ENCODE measurements at regions not wholly inside any gene's neighbourhood (a gene's known extent, or its start where the extent isn't known, plus 50 kb on each side); places are given as distances from the start of the nearest gene placed in this dataset.
"Not testable (repeated sequence)": the region's sequence is repeated elsewhere in the genome, so short reads cannot be mapped to it uniquely, and the experiment has no call there.

DNA sequence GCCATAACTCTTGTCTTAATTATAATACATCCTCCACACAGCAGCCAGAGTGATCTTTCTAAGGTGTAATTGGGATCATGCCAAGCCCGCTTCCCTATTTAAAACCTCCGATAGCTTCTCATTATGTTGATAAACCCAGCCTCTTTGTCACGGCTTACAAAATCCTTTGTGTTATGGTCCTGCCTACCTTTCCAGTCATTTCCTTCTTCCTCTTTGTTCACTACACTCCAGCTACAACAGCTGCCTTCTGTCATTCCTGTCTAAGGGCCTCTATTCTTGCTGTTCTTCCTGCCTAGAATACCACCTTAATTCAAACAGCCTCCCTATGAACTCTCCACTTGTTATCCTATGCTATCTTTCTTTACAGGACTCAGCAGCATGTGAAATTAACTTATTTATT is 70.6 kb upstream of the CAPRIN1 start:
- Mint-ChIP-seq H3K4me1 (ENCODE audit: low read depth) (no peaks in the 10 kb centered on the region), H3K4me3 (no peak overlapping the region), H3K27ac (no peak overlapping the region), H3K27me3 (peaks cover 5% of the 10 kb centered on the region), H3K9me3 (no peaks in the 10 kb centered on the region), H3K36me3 (ENCODE audit: low read depth) (no peaks in the 10 kb centered on the region)
- intact Hi-C loops (cut with micrococcal nuclease): no loop called here
- ATAC-seq (no peak), DNase-seq (no peak)
- ChIA-PET POLR2A (no interaction called here), CTCF (interaction anchor here (1.8 kb wide), 1 partner anchor 123 kb away, joined by 9 read pairs; no protein-coding TSS in a partner anchor)
- TF ChIP-seq, protein P1, sequence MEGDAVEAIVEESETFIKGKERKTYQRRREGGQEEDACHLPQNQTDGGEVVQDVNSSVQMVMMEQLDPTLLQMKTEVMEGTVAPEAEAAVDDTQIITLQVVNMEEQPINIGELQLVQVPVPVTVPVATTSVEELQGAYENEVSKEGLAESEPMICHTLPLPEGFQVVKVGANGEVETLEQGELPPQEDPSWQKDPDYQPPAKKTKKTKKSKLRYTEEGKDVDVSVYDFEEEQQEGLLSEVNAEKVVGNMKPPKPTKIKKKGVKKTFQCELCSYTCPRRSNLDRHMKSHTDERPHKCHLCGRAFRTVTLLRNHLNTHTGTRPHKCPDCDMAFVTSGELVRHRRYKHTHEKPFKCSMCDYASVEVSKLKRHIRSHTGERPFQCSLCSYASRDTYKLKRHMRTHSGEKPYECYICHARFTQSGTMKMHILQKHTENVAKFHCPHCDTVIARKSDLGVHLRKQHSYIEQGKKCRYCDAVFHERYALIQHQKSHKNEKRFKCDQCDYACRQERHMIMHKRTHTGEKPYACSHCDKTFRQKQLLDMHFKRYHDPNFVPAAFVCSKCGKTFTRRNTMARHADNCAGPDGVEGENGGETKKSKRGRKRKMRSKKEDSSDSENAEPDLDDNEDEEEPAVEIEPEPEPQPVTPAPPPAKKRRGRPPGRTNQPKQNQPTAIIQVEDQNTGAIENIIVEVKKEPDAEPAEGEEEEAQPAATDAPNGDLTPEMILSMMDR (IDR thresholded peaks at IDR 0.05): no peak

- ChIA-PET CTCF (interaction anchor here (0.7 to 6.6 kb wide), 7 partner anchors 9 to 170 kb away, joined by 3 to 29 read pairs (median 4); no protein-coding TSS in a partner anchor), POLR2A (no interaction called here)
- H3K36me3 Mint-ChIP-seq (ENCODE audit: low read depth): no peaks in the 10 kb centered on the region
- H3K9me3 Mint-ChIP-seq: no peaks in the 10 kb centered on the region
- H3K27me3 Mint-ChIP-seq: peaks cover 5% of the 10 kb centered on the region
- H3K27ac Mint-ChIP-seq: no peak overlapping the region
- TF ChIP-seq, protein P1 (IDR thresholded peaks at IDR 0.05): no peak
- H3K4me3 Mint-ChIP-seq: no peak overlapping the region
- ATAC-seq (no peak), DNase-seq (no peak)
- H3K4me1 Mint-ChIP-seq (ENCODE audit: low read depth): no peaks in the 10 kb centered on the region
- intact Hi-C loops (cut with micrococcal nuclease): no loop called here
These were observed 73.2 kb upstream of the CAPRIN1 start for GRCh38 chr11:33978376-33978775.

GRCh38 chr11:33977676-33978075 is 73.9 kb upstream of the CAPRIN1 start:
- no peaks in the 10 kb centered on the region for H3K36me3 Mint-ChIP-seq (ENCODE audit: low read depth)
- DNase-seq: no peak
- H3K27me3 Mint-ChIP-seq: peaks cover 5% of the 10 kb centered on the region
- no peak overlapping the region for H3K4me3 Mint-ChIP-seq
- TF ChIP-seq, protein P1 (IDR thresholded peaks at IDR 0.05): no peak
- CTCF ChIA-PET: interaction anchor here (1.1 to 6.6 kb wide), 6 partner anchors 10 to 169 kb away, joined by 3 to 29 read pairs (median 5); no protein-coding TSS in a partner anchor
- POLR2A ChIA-PET: no interaction called here
- H3K9me3 Mint-ChIP-seq: no peaks in the 10 kb centered on the region
- no peak for ATAC-seq
- H3K4me1 Mint-ChIP-seq (ENCODE audit: low read depth): no peaks in the 10 kb centered on the region
- intact Hi-C loops (cut with micrococcal nuclease): no loop called here
- no peak overlapping the region for H3K27ac Mint-ChIP-seq

GRCh38 chr11:33976495-33977199 is 74.9 kb upstream of the CAPRIN1 start:
- H3K9me3 Mint-ChIP-seq: no peaks in the 10 kb centered on the region
- ChIA-PET POLR2A (no interaction called here), CTCF (interaction anchor here (1.4 to 6.6 kb wide), 5 partner anchors 11 to 171 kb away, joined by 3 to 29 read pairs (median 6); no protein-coding TSS in a partner anchor)
- peaks cover 5% of the 10 kb centered on the region for H3K27me3 Mint-ChIP-seq
- DNase-seq (no peak), ATAC-seq (no peak)
- H3K4me1 Mint-ChIP-seq (ENCODE audit: low read depth): no peaks in the 10 kb centered on the region
- intact Hi-C loops (cut with micrococcal nuclease): no loop called here
- no peaks in the 10 kb centered on the region for H3K36me3 Mint-ChIP-seq (ENCODE audit: low read depth)
- H3K27ac Mint-ChIP-seq: no peak overlapping the region
- no peak overlapping the region for H3K4me3 Mint-ChIP-seq
- TF ChIP-seq, protein P1 (IDR thresholded peaks at IDR 0.05): no peak

DNA sequence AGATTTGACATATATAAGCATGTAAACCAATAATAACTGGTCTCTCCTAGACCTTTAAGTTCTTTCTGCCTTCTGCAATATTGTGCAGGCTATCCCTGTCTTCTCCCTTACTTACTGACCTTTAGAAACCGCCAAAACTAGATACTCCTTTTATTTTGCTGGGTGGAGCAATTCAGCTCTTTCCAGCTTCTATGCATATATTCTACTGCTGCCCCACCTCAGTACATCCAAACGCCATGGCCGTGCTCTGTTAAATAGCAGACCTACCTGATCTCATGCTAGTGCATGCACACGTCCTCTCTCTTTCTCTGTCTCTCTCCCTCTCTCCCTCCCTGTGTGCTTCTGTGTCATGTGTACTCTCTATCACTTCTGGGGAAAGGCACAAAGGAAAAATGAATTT is 76.7 kb upstream of the CAPRIN1 start:
- intact Hi-C loops (cut with micrococcal nuclease): no loop called here
- TF ChIP-seq, protein P1 (IDR thresholded peaks at IDR 0.05): no peak
- Mint-ChIP-seq H3K27ac (no peak overlapping the region), H3K27me3 (peaks cover 4% of the 10 kb centered on the region), H3K36me3 (ENCODE audit: low read depth) (no peaks in the 10 kb centered on the region), H3K4me1 (ENCODE audit: low read depth) (no peaks in the 10 kb centered on the region), H3K9me3 (no peaks in the 10 kb centered on the region), H3K4me3 (no peak overlapping the region)
- ChIA-PET CTCF (interaction anchor here (0.6 to 6.6 kb wide), 5 partner anchors 13 to 117 kb away, joined by 3 to 29 read pairs (median 6); no protein-coding TSS in a partner anchor), POLR2A (no interaction called here)
- no peak for DNase-seq
- no peak for ATAC-seq

DNA sequence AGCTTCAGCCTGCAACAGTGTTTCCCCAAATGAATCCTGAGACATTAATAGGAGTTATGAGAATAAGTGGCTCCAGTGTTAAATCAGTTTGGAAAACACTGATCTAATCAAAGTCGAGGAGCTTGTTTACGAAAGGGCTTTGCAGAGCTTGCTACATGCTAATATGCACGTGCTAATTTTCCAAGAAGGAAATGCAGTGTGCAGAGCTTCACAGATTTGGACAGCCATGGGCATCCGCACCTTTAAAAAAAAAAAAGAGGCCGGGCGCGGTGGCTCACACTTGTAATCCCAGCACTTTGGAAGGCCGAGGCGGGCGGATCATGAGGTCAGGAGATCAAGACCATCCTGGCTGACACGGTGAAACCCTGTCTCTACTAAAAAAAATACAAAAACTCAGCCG is 79.7 kb upstream of the LMO2 start:
- H3K4me3 Mint-ChIP-seq; ATAC-seq; DNase-seq; H3K36me3 Mint-ChIP-seq (ENCODE audit: low read depth); H3K9me3 Mint-ChIP-seq; H3K4me1 Mint-ChIP-seq (ENCODE audit: low read depth); POLR2A ChIA-PET; H3K27ac Mint-ChIP-seq: not testable (repeated sequence)
- H3K27me3 Mint-ChIP-seq: peaks cover 11% of the 10 kb centered on the region
- intact Hi-C loops (cut with micrococcal nuclease): loop anchor here (2.0 kb wide), 1 partner anchor 115 kb away; no protein-coding TSS in a partner anchor
- CTCF ChIA-PET: interaction anchor here (0.7 to 3.2 kb wide), 17 partner anchors 13 to 750 kb away, joined by 3 to 38 read pairs (median 6); no protein-coding TSS in a partner anchor
